Midbrain (tissue), 1 donor: ENCODE measurements at regions not wholly inside any gene's neighbourhood (a gene's known extent, or its start where the extent isn't known, plus 50 kb on each side); places are given as distances from the start of the nearest gene placed in this dataset.

Experiments
- DNase-seq: peaks from one replicate; lab custom pipeline; 2025; lab: John Stamatoyannopoulos, UW

DNA sequence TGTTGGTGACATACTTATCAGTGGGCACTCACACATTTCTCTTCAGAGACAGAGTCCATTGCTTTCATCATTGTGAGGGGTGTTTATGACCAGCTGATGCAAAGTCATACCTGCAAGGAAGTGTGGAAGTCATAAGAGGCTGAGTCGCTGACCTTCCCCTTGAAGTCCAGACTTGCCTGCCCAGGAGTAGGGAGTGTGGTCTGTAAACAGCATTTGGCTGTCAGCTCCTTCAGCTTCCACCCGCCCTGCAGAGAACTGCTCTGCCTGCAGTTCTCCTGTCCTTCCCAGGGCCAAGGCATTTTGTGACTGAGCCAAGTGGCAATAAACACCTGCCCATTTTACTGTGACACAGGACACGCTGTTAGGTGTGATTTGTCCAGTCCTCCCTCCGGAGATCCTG lies 801.3 kb downstream of the BCL11B start:
- no peak for DNase-seq

DNA sequence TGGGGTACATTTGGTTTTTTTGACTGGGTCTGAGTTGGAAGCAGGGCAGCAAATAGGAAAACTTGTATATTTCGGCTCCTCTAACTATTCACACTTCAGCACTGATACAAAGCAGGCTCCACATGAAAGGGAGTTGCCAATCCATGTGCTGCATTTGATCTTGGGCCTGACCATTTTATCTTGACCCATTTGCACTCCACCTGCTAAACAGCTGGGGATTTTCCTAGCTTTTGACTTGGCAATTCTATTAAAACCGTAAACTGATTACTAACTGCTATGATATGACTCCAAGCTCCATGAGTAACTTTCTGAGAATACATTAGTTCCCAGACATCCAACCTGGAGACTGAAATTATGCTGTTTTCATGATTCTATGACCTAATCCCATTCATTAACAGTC lies 797.1 kb downstream of the BCL11B start:
- DNase-seq, result no peak

DNA sequence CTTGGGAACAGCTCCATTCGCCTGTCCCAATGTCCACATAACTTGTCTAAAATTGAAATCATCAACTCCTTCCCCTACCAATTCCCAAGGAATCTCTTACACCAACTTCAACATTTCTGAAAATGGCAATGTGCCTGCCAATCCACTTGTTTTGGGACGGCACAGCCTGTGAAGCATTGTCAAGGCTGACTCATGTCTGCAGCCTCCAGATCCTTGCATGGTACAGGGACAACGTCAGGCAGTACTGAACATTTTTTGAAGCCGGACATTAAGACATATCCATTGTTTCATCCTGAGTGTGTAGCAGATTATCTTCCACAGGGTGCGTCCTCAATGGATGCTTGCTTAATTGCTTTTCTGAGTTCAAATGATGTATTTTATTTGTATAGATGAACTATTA lies 794.1 kb downstream of the BCL11B start:
- DNase-seq, result no peak

DNA sequence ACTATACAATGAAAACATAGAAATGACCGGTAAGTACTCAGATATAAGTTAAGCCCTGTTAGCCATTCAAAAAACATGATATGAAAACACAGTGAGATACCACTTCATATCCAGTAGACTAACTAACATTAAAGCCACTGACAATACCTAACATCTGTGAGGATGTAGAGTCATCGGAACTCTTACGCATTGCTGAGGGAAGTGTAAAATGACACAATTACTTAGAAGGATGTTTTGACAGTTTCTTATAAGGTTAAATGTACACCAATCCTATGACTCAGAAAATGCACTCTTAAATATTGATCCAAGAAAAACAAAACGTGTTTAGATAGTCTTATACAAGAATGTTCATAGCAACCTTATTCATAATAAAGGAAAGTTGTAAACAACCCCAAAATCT lies 782.9 kb downstream of the BCL11B start:
- no peak for DNase-seq

DNA sequence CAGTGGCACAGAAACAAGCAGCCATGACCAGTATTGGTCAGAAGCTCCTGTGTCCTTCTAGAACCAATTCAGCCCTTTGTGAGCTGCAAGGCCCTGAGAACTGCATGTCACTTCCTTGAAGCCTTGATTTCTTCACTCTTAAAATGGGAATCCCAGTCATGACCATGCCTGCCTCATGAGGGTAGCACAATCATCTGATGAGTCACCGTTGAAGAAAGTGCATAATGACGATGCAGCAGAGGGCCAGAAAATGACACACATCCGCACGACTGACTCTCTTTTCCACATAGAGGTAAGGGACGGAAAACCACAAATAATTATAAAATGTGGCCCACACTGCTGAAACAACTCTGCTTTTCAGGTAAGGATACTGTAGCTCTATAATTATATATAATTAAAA lies 777.4 kb downstream of the BCL11B start:
- no peak for DNase-seq

DNA sequence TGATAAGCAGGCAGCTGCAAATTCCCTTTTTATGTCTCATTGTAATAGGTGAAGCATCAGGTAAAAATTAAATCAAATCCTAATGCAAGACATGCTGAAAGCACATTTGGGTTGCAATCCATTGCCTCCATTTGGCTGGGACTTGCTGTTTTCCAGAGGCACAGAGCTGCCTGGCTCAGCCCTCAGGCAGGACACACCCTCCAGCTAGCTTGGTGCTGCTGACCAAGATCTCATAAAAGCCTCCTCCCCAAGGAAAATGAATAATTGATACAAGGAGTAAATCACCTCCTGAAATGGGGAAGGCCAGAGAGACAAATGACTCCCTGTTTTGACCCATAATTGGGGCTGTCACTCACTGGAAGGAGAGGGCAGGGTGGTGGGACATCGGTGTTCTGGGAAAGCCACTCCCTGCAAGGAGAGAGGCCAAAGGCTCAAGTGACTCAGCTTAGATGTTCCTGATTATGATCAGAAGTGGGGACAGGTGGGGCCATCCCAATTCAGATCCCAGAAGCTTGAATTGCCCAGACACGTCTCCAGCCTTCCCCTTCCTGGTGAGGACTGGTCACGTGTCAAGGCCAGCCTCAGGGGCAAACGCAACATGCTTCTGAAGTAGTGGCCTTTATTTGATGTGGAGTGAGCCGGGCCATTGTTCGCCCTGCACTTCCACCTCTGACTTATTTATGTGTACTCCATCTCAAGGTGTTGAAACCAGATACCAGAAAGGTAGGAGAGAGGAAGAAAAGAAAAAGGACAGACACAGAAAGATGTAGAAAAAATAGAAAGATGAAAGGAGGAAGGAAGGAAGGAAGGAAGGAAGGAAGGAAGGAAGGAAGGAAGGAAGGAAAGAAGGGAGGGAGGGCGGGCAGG lies 773.7 kb downstream of the BCL11B start:
- no peak for DNase-seq

DNA sequence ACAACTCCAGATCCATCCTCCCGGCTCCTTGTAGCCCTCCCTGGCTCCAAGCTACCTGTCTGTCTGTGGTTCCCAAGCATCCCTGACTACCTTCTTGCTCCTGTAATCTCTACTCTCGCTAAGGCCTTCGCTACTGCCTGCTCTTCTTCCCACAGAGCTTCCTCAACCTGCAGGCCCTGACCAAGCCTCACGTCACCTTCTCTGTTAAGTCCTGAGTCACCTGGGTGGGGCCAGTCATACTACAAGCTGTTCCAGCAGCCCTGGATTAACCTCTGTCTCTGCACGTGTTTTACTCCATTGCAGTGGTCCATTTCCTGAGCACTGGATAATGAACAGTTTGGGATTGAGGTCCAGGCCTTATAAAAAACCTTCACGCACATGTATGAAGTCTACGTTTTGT lies 770.7 kb downstream of the BCL11B start:
- no peak for DNase-seq

DNA sequence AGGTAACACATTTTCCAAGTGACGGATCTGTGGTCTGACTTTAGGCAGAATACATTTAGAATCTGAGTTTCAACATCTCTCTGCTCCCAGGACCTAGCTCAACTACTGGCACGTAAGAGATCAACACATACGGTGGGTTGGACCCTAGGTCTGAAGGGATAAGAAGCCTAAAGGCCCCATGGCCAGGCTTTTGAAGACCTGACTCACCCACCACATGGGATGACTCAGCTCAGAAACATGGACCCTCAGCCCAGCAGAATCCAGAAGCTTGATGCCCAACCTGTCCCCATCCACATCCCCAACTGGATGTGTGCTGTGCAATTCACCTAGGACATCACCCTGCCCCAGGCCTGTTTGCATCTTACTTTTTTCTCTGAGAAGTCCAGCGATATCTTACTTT lies 770.2 kb downstream of the BCL11B start:
- DNase-seq, result no peak

DNA sequence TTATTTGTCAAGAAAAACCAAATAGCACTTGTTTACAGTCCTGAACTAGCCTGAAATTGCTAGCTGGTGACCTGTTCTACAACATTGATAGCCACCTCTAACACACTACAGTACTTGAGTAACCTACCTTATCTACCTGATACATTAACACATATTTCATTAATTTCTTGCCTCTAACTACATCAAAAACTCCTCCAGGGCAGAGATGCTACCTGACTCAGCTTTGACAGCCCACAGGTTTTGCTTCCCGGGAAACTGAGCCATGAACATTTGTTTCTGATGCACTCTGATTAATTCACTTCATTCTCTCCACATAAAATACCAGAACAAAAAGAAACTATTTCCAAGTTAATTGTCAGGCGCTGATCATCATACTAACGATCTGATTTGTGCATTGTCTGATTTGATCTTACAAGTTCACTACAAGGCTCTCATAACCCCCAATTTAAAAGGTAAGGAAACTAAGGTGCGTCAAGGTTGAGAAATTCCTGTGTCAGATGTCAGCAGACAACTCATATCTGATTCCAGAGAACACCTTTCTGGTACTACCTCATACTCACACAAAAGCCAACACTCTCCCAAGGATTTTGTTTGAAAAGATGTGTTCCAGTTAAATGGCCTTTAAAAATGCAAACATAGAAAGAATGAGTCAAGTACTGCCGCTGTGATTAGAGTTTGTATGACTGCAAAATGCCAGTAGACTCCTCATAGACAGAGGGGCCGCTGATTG lies 768.7 kb downstream of the BCL11B start:
- no peak for DNase-seq

DNA sequence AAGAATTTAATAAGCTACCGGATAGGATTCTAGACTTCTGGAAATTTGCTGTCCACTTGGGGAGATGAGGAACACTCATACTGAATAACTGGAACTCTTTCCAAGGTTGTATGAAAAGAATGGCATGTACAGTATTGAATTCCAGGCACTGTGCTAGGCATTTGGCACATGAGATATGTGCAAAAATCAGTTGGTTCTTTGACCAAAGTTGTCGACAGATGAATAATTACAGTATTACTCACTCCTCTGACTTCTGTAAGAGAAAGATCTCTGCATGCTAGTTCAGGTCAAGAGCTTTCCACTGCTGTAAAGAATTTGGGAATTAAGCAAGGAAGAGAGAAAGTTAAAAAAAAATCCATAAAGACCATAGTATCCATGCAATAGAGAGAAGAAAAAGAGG lies 764.7 kb downstream of the BCL11B start:
- DNase-seq, result no peak

DNA sequence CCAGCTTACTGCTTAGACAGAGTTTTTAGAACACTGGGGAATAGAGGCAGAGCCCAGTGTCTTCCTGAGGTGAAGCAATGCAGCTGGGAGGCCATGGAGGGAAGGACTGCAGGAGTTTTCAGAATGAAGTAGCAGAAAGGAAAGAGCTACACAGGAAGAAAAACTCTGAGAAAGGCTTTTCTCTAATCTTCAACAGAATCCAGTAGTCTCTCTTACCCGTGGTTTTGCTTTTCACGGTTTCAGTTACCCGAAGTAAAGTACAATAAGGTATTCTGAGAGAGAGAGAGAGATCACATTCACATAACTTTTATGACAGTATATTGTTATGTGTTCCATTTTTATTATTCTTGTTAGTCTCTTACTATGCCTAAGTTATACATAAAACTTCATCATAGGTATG lies 761.6 kb downstream of the BCL11B start:
- no peak for DNase-seq

DNA sequence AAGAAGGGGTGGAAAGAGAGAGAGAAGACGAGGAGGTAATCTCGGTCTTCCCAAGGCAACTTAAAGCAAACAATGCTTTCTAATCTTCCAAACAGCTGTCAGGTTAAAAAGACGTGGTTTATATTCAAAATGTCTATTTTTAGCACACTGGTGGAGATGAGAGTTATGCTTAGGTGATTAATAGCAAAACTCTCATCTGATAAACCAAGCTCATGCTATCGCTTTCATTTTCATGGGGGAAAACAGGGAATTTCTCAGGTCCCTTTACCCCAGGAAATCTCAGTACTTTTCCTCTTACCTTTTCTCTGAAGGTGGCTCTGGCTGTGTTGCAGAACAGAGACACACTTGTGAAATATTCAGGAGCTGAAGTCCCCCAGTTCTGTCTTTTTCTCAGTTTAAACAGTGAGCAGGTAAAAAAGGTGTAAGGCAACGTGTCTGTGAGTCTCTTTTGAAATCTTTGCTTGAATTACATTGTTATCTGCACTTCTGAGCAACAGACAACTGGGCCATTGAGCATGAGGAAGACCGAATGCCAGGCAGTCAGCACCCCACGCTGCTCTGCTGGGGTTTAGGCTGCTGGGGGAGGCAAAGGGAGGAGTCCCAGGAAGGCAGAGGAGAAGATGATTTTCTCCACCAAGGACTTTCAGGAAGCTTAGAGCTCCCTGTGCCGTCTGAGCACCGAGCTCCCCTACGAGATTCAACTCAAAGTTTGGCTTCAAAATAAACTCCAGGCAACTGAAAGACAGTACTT lies 759.3 kb downstream of the BCL11B start:
- no peak for DNase-seq

DNA sequence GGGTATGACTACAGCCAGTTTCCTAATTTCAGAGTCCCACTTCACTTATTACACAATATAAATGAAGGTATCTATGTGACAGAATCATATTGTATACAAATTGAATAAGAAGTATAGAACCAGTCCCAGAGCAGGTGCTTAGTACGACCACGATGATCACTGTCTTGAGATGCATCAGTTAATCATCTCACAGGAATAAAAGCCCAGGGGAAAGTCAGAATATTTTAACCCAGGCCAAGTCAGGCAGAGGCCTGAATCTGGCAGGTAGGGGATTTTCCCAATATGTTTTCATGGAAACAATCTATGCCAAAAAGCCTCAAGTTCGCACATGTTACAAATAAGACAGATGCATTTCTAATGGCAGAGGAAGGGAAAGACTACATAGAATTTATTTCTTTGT lies 758.4 kb downstream of the BCL11B start:
- DNase-seq, result no peak

DNA sequence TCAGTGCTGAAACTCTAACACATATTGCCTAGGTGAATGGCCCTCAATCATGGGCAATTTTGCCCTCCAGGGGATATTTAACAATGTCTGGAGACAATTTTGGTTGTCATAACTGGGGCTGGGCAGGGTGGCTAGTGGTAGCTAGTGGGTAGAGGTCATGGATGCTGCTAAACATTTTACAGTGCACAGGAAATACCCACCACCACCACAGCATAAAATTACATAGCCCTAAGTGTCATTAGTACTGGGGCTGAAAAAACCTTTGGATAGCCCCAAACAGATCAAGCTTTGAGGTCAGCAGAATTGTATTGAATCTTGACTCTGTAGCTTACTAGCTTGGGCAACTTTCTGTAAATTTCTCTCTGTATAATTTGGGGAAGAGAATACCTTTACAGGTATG lies 758.0 kb downstream of the BCL11B start:
- no peak for DNase-seq

DNA sequence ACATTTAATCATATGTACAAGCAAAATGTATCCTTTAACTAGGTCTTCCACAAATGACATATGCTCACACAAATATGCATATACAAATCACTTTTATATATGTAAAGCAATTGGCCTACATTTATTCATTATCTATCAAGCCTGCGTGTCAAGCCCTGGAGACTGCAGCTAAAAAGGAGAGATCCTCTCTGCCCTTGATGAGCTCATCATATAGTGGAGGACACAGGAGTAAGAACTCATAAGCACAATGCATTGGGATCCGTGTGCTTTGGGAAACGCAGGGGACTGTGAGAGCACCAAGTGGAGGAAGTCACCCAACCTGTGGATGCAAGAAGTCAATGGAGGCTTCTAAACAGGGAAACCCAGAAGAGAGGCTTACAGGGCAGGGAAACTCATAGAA lies 735.7 kb downstream of the BCL11B start:
- DNase-seq, result no peak

DNA sequence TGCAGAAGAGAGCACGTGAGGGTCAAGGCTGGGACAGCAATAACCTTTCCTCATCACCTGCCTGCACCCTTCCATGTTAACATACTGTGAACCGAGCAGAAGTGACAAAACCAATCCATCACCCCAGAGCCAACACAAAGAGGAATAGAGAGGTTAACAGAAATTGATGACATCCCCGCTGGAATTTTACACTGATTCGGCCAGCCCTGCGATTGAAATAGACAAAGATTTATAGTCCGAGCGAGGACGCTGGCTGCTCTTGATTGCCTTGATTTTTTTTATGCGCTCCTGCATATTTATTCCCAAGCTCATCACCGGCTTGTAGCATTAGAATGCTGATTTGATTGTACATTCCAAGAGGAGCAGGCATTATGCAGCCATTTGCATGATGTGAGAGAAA lies 729.7 kb downstream of the BCL11B start:
- no peak for DNase-seq

DNA sequence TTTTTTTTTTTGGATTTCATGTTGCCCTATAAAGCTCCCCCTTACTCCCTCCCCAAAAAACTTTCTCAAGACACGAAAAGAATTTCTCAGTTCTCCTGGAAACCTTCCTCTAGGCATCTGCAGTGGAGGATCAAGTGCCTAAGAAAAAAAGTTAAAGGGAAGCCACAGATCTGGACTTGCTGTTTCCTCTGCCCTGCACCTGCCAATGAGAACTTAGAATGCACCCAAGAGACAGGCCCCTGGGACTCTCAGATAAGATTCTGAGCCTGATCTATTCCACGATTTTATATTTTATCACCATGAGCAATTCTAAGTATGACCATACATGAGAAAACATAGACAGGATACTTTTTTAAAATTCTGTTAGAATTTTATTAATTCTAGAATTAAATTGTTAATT lies 728.9 kb downstream of the BCL11B start:
- no peak for DNase-seq

DNA sequence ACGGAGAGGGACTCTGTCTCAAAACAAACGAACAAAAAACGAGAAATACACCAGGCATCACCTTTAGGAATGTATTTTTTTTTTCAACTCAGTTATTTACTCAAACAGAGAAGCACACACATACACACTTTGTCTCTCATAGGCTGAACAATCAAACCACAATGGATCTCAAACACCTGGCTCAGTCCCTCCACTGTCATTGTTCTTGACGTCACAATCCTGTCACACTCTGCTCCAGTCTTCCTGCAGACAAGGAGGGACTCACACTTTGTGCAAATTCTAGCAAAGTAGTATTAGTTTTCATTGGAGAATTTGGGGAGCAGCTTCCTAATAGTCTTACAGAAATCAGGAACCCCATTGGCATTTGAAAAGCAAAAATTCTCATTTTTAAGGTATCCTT lies 727.8 kb downstream of the BCL11B start:
- DNase-seq, result no peak

DNA sequence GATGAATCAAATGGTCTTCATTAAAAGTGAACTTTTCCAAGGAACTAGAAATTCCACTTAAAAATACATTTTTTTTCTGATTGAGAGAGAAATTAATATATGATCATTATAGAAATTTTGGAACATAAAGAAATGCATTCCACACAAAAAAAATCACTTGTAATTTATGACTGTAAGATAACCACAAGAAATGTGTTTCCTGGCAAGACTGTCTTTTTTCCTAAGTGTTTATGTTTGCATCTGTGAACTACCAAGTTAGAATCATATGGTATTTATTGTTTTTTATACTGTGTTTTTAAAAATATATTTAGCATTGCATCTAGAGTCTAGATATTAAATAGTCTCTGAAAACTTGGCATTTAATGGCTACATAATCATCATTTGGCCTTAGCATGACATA lies 726.8 kb downstream of the BCL11B start:
- DNase-seq, result no peak

DNA sequence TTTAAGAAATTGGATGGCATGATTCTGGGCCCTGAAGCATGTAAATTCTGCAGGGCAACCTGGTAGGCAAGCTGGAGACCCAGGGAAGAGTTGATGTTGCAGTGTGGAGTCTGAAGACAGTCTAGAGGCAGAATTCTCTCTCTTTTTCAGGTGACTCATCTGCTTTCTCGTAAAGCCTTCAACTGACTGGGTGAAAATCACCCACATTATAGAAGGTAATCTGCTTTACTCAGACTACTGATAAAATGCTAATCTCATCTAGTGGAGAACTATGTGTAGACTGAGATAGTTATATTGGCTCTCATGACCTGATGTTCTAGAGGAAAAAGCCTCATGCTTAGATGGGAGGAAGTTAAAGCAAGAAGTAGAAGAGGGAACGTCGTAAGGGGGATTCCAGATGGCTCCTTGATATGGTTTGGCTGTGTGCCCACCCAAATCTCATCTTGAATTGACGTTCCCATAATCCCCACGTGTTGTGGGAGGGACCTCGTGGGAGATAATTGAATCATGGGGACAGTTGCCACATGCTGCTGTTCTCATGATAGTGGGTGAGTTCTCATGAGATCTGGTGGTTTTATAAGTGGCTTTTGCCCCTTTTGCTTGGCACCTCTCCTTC lies 723.8 kb downstream of the BCL11B start:
- DNase-seq, result no peak

DNA sequence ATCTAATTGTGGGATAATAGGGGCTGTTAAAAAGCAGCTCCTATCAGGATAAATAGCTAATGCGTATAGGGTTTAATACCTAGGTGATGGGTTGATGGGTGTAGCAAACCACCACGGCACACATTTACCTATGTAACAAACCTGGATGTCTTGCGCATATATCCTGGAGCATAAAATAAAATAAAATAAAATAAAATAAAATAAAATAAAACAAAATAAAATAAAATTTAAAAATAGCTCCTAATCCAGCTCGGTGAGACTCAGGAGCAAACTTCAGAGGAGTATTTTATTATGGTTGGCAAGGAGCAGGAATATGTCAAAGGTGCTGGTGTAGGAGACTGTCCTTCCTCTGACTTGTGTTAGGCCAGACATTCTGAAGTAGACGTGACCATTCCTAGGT lies 721.0 kb downstream of the BCL11B start:
- DNase-seq, result no peak

DNA sequence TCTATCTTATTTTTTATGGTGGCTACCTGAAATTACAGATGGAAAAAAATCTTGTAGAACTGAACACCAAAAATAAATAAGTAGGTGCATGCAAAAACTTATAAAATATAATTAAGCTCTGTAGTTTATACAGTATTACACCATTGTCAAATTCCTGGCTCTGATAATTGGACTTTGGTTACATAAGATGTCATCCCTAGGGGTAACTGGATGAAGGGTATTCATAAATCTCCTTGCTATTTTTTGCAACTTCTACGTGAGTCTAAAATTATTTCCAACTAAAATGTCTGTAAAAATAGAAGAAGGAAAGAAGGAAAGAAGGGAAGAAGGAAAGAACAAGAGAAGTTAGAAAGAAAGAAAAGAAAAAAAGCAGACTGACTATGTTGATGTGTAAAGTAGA lies 716.6 kb downstream of the BCL11B start:
- DNase-seq, result no peak
